ENCODE measurements at regions not wholly inside any gene's neighbourhood (a gene's known extent, or its start where the extent isn't known, plus 50 kb on each side); places are given as distances from the start of the nearest gene placed in this dataset.

GRCh38 chr15:94769089-94769488 lies 537.7 kb downstream of the MCTP2 start:
- DNase-seq, result no peak

- no peak for DNase-seq
Observed at GRCh38 chr15:94770199-94770598, 538.8 kb downstream of the MCTP2 start.

DNA sequence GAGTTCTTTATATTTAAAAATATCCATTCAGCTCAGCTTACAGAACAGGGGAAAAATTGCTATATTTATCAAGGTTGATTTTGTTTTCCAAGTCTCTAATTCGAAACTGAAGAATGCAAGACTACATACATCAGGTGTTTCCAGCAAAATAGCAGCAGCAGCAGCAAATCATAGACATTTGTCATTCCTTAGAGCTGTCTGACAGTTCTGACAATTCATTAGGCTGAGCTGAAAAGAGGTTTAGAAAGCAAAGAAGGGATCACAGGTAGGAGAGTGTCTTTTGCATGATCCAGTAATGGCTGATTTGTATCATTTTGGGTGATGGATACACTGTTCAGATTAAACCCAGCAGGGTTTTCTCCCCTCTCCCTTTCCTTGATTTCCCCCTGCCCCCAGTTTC lies 545.7 kb downstream of the MCTP2 start:
- DNase-seq, result no peak

DNA sequence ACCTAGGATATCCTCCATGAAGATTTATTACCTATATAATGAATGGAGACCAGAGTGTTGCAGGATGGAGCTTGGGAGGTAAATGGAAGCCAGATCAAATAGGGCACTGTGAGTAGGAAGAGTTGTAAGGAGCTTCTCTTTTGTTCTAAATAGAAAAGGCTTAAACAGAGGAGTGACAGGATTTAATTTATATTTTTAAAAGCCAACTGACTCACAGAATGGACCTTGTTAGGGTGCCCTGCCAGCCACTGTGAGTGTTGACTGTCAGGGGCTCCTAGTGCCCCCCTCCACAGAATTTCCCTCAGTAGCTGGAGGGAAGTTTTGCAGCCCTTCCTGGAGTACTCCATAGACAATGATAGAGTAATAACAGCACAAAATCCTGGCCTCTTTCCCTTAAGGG lies 547.5 kb downstream of the MCTP2 start:
- DNase-seq, result no peak

GRCh38 chr15:94780166-94780565 lies 548.8 kb downstream of the MCTP2 start:
- DNase-seq, result no peak

GRCh38 chr15:94785091-94785490 lies 553.7 kb downstream of the MCTP2 start:
- DNase-seq, result no peak

DNA sequence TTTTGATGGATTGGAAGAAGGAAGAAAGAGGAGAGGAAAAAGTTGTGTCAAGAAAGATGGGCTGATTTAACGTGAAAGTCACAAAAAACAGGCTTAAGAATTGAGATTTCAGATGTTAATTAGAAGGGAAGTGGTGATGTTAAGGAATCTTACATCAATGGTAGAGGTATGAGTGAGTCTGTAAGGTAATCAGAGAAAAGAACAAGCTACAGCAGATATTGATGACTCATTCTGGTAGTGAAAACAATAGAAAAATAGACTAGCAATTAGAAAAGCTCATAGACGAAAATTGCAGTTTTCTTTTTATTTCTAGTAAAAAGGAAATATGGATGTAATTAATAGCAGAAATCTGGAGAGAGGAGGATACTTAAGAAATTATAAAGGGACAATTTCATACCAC lies 559.6 kb downstream of the MCTP2 start:
- no peak for DNase-seq

DNA sequence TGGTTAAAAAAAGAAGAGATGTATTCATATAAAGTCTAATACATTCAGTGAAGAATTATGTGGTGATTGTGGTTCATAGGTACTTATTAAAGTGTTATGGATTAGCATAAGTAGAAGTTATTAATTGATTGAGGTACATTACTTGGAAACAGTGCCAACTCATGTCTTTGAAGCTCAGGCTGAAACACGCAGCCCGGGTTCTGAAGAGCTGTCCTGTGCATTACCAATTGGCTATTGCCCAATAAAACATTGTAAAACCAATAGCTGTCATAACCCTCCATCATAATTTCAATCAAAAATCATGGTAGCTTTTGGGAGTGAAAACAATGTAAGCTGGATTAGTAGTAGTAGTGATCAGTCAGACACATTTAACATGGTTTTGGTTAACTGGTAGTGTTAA lies 560.1 kb downstream of the MCTP2 start:
- no peak for DNase-seq

DNA sequence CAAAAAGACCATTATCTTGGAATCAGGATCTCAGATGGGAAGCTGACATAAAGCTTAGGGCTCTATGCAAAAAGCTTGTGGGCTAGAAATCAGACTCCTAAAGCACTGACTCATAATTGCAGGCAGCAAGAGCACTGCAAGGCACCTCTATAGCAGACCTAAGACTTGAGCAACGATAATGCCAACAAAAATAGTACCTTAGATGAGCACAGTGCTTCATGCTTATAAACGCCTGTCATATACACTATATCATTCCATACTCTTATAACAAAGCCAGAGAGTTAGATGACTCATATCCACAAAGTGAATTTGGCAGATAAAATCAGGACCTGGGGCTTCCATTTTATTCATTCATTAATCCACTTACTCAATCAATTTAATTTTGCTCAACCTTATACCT lies 560.8 kb downstream of the MCTP2 start:
- no peak for DNase-seq

GRCh38 chr15:94793207-94793606 lies 561.8 kb downstream of the MCTP2 start:
- no peak for DNase-seq

- DNase-seq, result no peak
Observed at GRCh38 chr15:94793641-94794040, 562.3 kb downstream of the MCTP2 start.

DNA sequence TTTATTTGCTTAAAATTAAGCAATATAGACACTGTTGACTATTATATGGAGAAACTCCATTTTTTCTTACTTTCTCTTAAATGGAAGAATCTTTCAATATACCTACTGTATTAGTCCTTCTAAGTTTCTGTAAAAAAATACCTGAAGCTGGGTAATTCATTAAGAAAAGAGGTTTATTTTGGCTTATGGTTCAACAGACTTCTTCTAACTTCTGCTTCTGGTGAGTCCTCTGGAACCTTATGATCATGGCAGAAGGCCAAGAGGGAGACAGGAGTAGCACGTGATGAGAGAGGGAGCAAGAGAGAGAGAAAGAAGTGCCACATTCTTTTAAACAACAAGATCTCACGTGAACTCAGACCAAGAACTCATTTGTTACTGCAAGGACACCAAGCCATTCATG lies 573.3 kb downstream of the MCTP2 start:
- no peak for DNase-seq

GRCh38 chr15:94815110-94815731 lies 583.9 kb downstream of the MCTP2 start:
- no peak for DNase-seq

- DNase-seq, result no peak
Observed at GRCh38 chr15:94815914-94816313, 584.6 kb downstream of the MCTP2 start.

GRCh38 chr15:94829887-94830884 lies 598.8 kb downstream of the MCTP2 start:
- no peak for DNase-seq

DNA sequence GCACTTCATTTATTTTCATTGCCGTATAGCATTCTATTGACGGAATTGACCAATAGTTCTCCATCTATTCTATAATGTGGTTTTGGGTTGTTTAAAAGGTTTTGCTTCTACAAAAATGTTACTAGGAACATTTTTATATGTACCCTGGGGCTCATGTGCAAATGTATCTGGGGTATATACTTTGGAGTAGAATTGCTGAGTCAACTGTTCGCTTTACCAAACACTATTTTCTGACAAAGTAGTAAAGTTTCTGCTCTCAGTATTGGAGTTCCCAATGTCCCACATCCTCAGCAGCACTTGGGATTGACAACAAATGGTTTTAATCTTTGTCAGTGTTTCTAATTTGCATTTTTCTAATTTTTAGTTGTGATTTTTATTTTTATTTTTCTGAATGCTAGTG lies 602.6 kb downstream of the MCTP2 start:
- no peak for DNase-seq

DNA sequence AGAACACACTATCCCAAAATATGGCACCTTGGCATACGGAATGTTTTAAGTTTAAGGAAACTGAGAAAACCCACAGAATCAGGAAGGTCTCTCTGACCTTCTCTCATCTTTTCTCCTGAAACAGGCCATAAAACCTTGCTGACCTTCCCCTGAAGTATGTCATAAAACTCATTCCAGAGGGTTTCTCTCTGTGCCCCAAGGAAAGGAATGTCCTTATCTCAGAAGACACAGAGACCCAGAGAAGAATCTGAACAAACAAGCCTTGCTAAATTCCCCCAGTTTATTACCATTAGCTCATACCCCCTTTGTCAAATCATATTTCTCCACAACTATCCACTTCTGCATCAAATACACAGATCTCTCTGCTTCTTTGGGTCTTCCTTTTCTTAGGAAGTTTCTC lies 603.1 kb downstream of the MCTP2 start:
- DNase-seq, result no peak

- DNase-seq, result no peak
Observed at GRCh38 chr15:94838281-94838680, 606.9 kb downstream of the MCTP2 start.

GRCh38 chr15:94840794-94841783 lies 609.7 kb downstream of the MCTP2 start:
- DNase-seq, result no peak

GRCh38 chr15:94843060-94843459 lies 611.7 kb downstream of the MCTP2 start:
- DNase-seq, result no peak

DNA sequence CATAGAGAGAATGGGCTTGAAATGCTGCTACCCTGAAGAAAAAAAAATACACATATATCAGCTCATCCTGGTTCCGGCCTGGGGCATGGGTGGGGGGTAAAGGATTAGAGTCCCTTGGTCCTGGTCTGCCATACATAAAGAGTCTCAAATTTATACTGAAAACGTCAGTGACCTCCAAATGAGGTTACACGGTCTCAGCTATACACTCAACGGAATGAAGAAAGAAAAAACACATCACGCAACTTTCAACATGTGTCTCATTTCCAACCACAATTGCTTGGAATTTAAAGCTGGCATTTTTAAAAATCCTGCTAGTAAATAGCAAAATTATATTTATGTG lies 612.8 kb downstream of the MCTP2 start:
- DNase-seq, result no peak

GRCh38 chr15:94844538-94845389 lies 613.4 kb downstream of the MCTP2 start:
- peak; percentile 77 for DNase-seq

Measured in tongue (tissue), 1 donor.